ENCODE measurements at regions not wholly inside any gene's neighbourhood (a gene's known extent, or its start where the extent isn't known, plus 50 kb on each side); places are given as distances from the start of the nearest gene placed in this dataset.

- TF ChIP-seq, protein P1, sequence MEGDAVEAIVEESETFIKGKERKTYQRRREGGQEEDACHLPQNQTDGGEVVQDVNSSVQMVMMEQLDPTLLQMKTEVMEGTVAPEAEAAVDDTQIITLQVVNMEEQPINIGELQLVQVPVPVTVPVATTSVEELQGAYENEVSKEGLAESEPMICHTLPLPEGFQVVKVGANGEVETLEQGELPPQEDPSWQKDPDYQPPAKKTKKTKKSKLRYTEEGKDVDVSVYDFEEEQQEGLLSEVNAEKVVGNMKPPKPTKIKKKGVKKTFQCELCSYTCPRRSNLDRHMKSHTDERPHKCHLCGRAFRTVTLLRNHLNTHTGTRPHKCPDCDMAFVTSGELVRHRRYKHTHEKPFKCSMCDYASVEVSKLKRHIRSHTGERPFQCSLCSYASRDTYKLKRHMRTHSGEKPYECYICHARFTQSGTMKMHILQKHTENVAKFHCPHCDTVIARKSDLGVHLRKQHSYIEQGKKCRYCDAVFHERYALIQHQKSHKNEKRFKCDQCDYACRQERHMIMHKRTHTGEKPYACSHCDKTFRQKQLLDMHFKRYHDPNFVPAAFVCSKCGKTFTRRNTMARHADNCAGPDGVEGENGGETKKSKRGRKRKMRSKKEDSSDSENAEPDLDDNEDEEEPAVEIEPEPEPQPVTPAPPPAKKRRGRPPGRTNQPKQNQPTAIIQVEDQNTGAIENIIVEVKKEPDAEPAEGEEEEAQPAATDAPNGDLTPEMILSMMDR (IDR thresholded peaks at IDR 0.05), result no peak
- TF ChIP-seq POLR2A (IDR thresholded peaks at IDR 0.05), result no peak
Measured at GRCh38 chr4:174138616-174139015, 144.9 kb downstream of the FBXO8 start.
